ENCODE measurements at regions not wholly inside any gene's neighbourhood (a gene's known extent, or its start where the extent isn't known, plus 50 kb on each side); places are given as distances from the start of the nearest gene placed in this dataset.

DNA sequence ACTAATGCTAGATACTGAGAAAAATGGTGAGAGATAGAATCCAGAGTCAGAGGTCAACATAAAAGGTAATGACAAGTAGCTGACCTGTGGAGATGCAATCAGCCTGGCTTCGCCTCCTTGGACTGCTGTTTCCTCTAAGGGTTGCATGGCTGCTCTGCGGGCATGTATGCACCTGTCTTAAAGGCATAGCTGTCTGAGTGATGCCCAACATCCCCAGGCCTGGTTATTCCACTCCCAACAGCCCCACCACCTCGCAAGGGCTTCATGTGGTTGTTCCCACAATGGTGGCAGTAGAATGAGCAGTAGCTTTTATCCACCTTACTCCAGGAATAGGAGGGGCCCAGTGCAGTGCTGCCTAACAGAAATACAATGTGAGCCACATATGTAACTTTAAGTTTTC, 69.7 kb upstream of the ALK start:
- peaks cover under 1% of the 10 kb centered on the region for H3K27me3 Mint-ChIP-seq
- no peak overlapping the region for H3K4me3 Mint-ChIP-seq
- peaks cover 4% of the 10 kb centered on the region for H3K4me1 Mint-ChIP-seq (ENCODE audit: unreplicated experiment)
- H3K36me3 Mint-ChIP-seq = no peaks in the 10 kb centered on the region
- H3K27ac Mint-ChIP-seq = no peak overlapping the region
- TF ChIP-seq, protein P1, sequence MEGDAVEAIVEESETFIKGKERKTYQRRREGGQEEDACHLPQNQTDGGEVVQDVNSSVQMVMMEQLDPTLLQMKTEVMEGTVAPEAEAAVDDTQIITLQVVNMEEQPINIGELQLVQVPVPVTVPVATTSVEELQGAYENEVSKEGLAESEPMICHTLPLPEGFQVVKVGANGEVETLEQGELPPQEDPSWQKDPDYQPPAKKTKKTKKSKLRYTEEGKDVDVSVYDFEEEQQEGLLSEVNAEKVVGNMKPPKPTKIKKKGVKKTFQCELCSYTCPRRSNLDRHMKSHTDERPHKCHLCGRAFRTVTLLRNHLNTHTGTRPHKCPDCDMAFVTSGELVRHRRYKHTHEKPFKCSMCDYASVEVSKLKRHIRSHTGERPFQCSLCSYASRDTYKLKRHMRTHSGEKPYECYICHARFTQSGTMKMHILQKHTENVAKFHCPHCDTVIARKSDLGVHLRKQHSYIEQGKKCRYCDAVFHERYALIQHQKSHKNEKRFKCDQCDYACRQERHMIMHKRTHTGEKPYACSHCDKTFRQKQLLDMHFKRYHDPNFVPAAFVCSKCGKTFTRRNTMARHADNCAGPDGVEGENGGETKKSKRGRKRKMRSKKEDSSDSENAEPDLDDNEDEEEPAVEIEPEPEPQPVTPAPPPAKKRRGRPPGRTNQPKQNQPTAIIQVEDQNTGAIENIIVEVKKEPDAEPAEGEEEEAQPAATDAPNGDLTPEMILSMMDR (conservative IDR thresholded peaks at IDR 0.05) = no peak
- H3K9me3 Mint-ChIP-seq = no peaks in the 10 kb centered on the region
- DNase-seq (ENCODE audit: extremely low spot score, unreplicated experiment) = no peak

DNA sequence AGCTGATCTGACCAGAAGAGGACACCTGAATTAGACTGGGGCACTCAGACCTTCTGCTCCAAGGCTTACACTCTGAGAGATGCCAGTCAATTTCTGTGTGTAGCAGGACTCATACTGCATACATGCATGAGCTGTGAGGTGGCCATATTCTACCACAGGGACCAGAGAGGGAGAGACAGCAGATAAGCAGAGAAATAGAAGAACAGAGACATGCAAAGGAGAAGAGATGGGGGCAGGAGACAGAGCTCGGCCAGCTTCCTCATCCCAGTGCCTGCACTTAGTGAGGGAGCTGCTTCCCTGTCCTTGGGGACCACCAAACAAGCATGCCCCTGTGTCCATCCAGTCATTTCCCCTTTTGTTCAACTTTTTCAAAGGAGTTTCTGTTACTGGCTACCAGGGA, 73.9 kb upstream of the ALK start:
- Mint-ChIP-seq H3K27ac (no peak overlapping the region), H3K4me1 (ENCODE audit: unreplicated experiment) (peaks cover under 1% of the 10 kb centered on the region), H3K4me3 (no peak overlapping the region), H3K9me3 (no peaks in the 10 kb centered on the region), H3K36me3 (no peaks in the 10 kb centered on the region), H3K27me3 (peaks cover 2% of the 10 kb centered on the region)
- DNase-seq (ENCODE audit: extremely low spot score, unreplicated experiment) = no peak
- TF ChIP-seq, protein P1 (conservative IDR thresholded peaks at IDR 0.05) = no peak

DNA sequence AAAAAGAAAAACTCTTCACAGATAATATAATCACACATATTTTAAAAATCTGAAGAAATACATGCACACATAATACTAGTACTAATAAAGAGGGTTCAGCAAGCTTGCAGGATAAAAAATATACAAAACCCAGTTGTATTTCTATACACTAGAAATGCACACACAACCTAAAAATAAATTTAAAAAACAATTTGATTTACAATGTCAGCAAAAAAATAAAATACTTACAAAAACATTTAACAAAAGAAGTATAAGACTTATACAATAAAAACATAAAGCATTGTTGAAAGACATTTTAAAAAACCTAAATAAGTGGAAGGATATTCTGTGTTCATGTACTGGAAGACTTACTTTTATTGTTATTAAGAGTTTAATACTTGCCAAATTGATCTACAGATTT, 81.7 kb upstream of the ALK start:
- Mint-ChIP-seq H3K27ac (no peak overlapping the region), H3K36me3 (no peaks in the 10 kb centered on the region), H3K4me3 (no peak overlapping the region), H3K9me3 (no peaks in the 10 kb centered on the region), H3K27me3 (no peaks in the 10 kb centered on the region), H3K4me1 (ENCODE audit: unreplicated experiment) (no peaks in the 10 kb centered on the region)
- DNase-seq (ENCODE audit: extremely low spot score, unreplicated experiment) = no peak
- TF ChIP-seq, protein P1 (conservative IDR thresholded peaks at IDR 0.05) = no peak

DNA sequence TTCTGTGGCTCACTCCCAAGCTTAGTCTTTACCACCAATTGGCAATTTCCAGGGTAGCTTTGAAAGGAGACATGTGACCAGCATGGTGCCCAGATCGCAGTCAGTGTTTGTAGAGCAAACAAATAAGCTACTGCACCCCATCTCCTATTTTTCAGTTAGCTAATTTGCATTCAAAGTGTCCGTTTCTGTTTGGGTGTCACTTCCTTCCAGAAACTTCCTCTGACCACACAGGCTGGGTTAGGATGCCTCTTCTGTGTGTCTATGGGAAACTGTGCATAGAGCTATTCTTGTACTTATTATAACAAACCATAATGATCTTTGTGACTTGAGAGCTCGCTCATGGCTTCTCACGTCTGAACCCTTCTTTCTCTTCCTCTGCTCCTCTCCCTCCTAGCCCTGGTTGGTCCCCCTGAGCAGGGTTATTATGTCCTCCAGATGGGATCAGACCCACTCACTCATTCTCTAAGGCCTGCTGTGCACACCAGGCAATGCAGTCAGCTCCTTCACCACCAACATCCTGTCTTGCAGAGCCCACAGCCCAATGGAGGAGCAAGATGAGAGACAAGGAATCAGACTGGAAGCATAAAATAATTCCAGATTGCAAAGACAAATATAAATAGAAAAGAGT, 101.2 kb upstream of the ALK start:
- H3K36me3 Mint-ChIP-seq = no peaks in the 10 kb centered on the region
- H3K4me3 Mint-ChIP-seq = no peak overlapping the region
- peaks cover 16% of the 10 kb centered on the region for H3K27me3 Mint-ChIP-seq
- no peaks in the 10 kb centered on the region for H3K9me3 Mint-ChIP-seq
- H3K4me1 Mint-ChIP-seq (ENCODE audit: unreplicated experiment) = peaks cover 13% of the 10 kb centered on the region
- DNase-seq (ENCODE audit: extremely low spot score, unreplicated experiment) = no peak
- no peak overlapping the region for H3K27ac Mint-ChIP-seq
- TF ChIP-seq, protein P1 (conservative IDR thresholded peaks at IDR 0.05) = no peak

DNA sequence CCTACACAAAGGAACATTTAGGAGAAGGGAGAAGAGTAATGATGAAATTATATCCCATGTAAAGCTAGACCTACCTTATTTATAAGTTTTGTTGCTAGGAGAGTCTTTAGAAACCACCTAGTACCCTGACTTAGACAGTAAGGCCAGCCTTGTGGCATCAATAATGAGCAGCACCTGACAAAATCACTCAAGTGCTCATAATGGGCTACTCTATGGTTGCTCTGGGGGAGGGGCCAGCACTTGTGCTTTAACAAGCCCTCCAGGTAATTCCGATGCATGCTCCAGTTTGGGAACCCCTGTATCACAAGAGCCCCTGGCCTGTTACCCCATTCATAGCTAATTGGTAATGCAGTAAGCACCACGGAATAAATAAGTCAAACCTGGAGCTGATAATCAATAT, 102.9 kb upstream of the ALK start:
- H3K4me3 Mint-ChIP-seq = no peak overlapping the region
- no peak overlapping the region for H3K27ac Mint-ChIP-seq
- no peaks in the 10 kb centered on the region for H3K36me3 Mint-ChIP-seq
- TF ChIP-seq, protein P1 (conservative IDR thresholded peaks at IDR 0.05) = no peak
- H3K9me3 Mint-ChIP-seq = no peaks in the 10 kb centered on the region
- DNase-seq (ENCODE audit: extremely low spot score, unreplicated experiment) = no peak
- peaks cover 13% of the 10 kb centered on the region for H3K4me1 Mint-ChIP-seq (ENCODE audit: unreplicated experiment)
- H3K27me3 Mint-ChIP-seq = peaks cover 16% of the 10 kb centered on the region
